Activated B cell treated with CpG ODN at 0.5 μM for 24 hours (primary cell): ENCODE measurements at regions not wholly inside any gene's neighbourhood (a gene's known extent, or its start where the extent isn't known, plus 50 kb on each side); places are given as distances from the start of the nearest gene placed in this dataset.

Source experiments
- ATAC-seq: fragments of 200-7000 bp; cut with Tn5 transposase; one replicate; pipeline ENCODE4 v1.10.0; 2021; ENCODE audit warnings: low read depth, mild to moderate bottlenecking, moderate library complexity
- CTCF ChIA-PET: fragments of 350-600 bp; sonication (Branson Sonifier 250); formaldehyde crosslinking; loops from one replicate; lab custom pipeline; 2021; ENCODE audit warnings: antibody characterized with exemption; lab: Charles Lee
- POLR2A ChIA-PET: fragments of 350-600 bp; sonication (Branson Sonifier 250); formaldehyde crosslinking; loops from one replicate; lab custom pipeline; 2021; ENCODE audit warnings: antibody characterized with exemption; lab: Charles Lee
- DNase-seq: peaks from one replicate; pipeline ENCODE4 v3.0.0; 2022
- H3K27ac Mint-ChIP-seq: one replicate; pipeline ENCODE4 v1.8.0; 2020; ENCODE audit warnings: mixed read lengths
- H3K27me3 Mint-ChIP-seq: one replicate; pipeline ENCODE4 v1.8.0; 2021; ENCODE audit warnings: mixed read lengths
- H3K36me3 Mint-ChIP-seq: one replicate; pipeline ENCODE4 v1.8.0; 2021; ENCODE audit warnings: low read depth, mixed read lengths
- H3K4me1 Mint-ChIP-seq: one replicate; pipeline ENCODE4 v1.8.0; 2021; ENCODE audit warnings: mixed read lengths
- H3K4me3 Mint-ChIP-seq: one replicate; pipeline ENCODE4 v1.8.0; 2020; ENCODE audit warnings: mild to moderate bottlenecking, mixed read lengths
- H3K9me3 Mint-ChIP-seq: one replicate; pipeline ENCODE4 v1.8.0; 2020; ENCODE audit warnings: mixed read lengths
- CTCF ChIP-seq: fragments of 200-600 bp; IDR thresholded peaks from one replicate; pipeline ENCODE4 v1.8.0; 2022; ENCODE audit warnings: antibody characterized with exemption, mild to moderate bottlenecking
- intact Hi-C: fragments of 100-400 bp; cut with micrococcal nuclease; formaldehyde crosslinking; loops from one replicate; pipeline ENCODE4 v1.15.1; 2024

GRCh38 chr16:9256196-9256595 lies 164.8 kb downstream of the HAPSTR1 start:
- ChIA-PET CTCF (no interaction called here), POLR2A (no interaction called here)
- TF ChIP-seq CTCF = no peak
- Mint-ChIP-seq H3K9me3 (peaks cover 3% of the 10 kb centered on the region), H3K4me3 (no peak overlapping the region), H3K36me3 (no peaks in the 10 kb centered on the region), H3K27ac (no peak overlapping the region), H3K4me1 (no peaks in the 10 kb centered on the region), H3K27me3 (peaks cover 40% of the 10 kb centered on the region)
- intact Hi-C loops = no loop called here
- no peak for ATAC-seq
- DNase-seq = no peak

- Mint-ChIP-seq H3K4me1 (no peaks in the 10 kb centered on the region), H3K36me3 (no peaks in the 10 kb centered on the region), H3K27me3 (peaks cover 27% of the 10 kb centered on the region), H3K4me3 (no peak overlapping the region), H3K9me3 (peaks cover 3% of the 10 kb centered on the region), H3K27ac (no peak overlapping the region)
- POLR2A ChIA-PET = interaction anchor here (0.6 kb wide), 1 partner anchor 392 kb away, joined by 3 read pairs; no protein-coding TSS in a partner anchor
- intact Hi-C loops = loop anchor here (1.0 to 2.0 kb wide), 2 partner anchors 925 to 1251 kb away; partner anchors contain the start of gene GRIN2A
- ATAC-seq (no peak), DNase-seq (no peak)
- no peak for TF ChIP-seq CTCF
- CTCF ChIA-PET = interaction anchor here (1.6 to 2.1 kb wide), 2 partner anchors 22 to 923 kb away, joined by 4 read pairs; no protein-coding TSS in a partner anchor
Observed at GRCh38 chr16:9257843-9258242, 166.4 kb downstream of the HAPSTR1 start.

- no peak for ATAC-seq
- H3K4me1 Mint-ChIP-seq = no peaks in the 10 kb centered on the region
- intact Hi-C loops = loop anchor here (1.0 to 2.0 kb wide), 2 partner anchors 924 to 1251 kb away; partner anchors contain the start of gene GRIN2A
- H3K9me3 Mint-ChIP-seq = peaks cover 3% of the 10 kb centered on the region
- H3K4me3 Mint-ChIP-seq = no peak overlapping the region
- ChIA-PET POLR2A (interaction anchor here (0.6 kb wide), 1 partner anchor 392 kb away, joined by 3 read pairs; no protein-coding TSS in a partner anchor), CTCF (interaction anchor here (1.6 to 2.1 kb wide), 2 partner anchors 21 to 922 kb away, joined by 4 read pairs; no protein-coding TSS in a partner anchor)
- no peak for TF ChIP-seq CTCF
- DNase-seq = no peak
- H3K36me3 Mint-ChIP-seq = no peaks in the 10 kb centered on the region
- peaks cover 27% of the 10 kb centered on the region for H3K27me3 Mint-ChIP-seq
- H3K27ac Mint-ChIP-seq = no peak overlapping the region
Observed at GRCh38 chr16:9258423-9259051, 167.1 kb downstream of the HAPSTR1 start.

- H3K9me3 Mint-ChIP-seq = peaks cover 3% of the 10 kb centered on the region
- ATAC-seq (no peak), DNase-seq (no peak)
- intact Hi-C loops = loop anchor here (2.0 kb wide), 1 partner anchor 923 kb away; the partner anchor contains the start of gene GRIN2A
- no peaks in the 10 kb centered on the region for H3K4me1 Mint-ChIP-seq
- H3K27me3 Mint-ChIP-seq = peaks cover 15% of the 10 kb centered on the region
- no peaks in the 10 kb centered on the region for H3K36me3 Mint-ChIP-seq
- CTCF ChIA-PET = no interaction called here
- POLR2A ChIA-PET = no interaction called here
- H3K4me3 Mint-ChIP-seq = no peak overlapping the region
- H3K27ac Mint-ChIP-seq = no peak overlapping the region
- no peak for TF ChIP-seq CTCF
Observed at GRCh38 chr16:9259914-9260608, 168.6 kb downstream of the HAPSTR1 start.

GRCh38 chr16:9260666-9261065 lies 169.2 kb downstream of the HAPSTR1 start:
- no peak for ATAC-seq
- no peak for TF ChIP-seq CTCF
- H3K9me3 Mint-ChIP-seq = no peaks in the 10 kb centered on the region
- no peaks in the 10 kb centered on the region for H3K4me1 Mint-ChIP-seq
- intact Hi-C loops = no loop called here
- H3K4me3 Mint-ChIP-seq = no peak overlapping the region
- H3K36me3 Mint-ChIP-seq = no peaks in the 10 kb centered on the region
- H3K27me3 Mint-ChIP-seq = peaks cover 15% of the 10 kb centered on the region
- no peak overlapping the region for H3K27ac Mint-ChIP-seq
- POLR2A ChIA-PET = no interaction called here
- CTCF ChIA-PET = no interaction called here
- no peak for DNase-seq
